GM18507 (cell line): ENCODE measurements at regions not wholly inside any gene's neighbourhood (a gene's known extent, or its start where the extent isn't known, plus 50 kb on each side); places are given as distances from the start of the nearest gene placed in this dataset.

Source experiments
- DNase-seq: peaks from one replicate; pipeline ENCODE4 v3.0.0; 2011; ENCODE audit warnings: low read depth; ENCODE audit not compliant: insufficient read length; ENCODE audit errors: extremely low spot score
- FAIRE-seq: peaks from 2 replicates; lab custom pipeline; 2011; peaks lifted over from hg19 to GRCh38; lab: Jason Lieb, UNC

DNA sequence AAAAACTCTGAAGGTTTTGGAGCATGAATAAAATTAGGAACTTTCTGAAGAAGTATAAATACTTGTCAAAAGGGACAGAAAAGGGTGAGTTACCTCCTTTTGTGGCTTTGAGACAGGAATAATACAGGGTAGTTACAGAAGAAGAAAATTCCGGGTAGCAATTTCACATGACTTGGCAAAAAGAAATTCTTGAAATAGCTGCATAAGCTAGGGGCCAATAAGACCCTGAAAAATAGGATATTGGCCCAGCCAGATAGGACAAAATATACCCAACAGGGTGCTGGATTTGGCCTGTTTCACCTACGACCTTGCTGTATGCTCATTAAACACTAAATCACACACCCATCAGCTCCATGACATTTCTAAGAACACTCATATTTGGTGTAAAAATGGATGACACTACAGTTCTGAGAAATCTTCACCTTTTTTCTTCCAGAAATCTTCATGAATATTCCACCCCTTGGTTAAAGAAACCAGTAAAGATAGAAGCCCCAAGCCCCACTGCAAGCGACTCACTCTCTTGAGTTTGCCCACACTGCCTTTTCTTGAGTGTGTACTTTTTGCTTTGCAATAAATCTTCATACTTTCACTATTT lies 362.7 kb downstream of the SEMA3D start:
- DNase-seq, result no peak
- FAIRE-seq, result no peak

DNA sequence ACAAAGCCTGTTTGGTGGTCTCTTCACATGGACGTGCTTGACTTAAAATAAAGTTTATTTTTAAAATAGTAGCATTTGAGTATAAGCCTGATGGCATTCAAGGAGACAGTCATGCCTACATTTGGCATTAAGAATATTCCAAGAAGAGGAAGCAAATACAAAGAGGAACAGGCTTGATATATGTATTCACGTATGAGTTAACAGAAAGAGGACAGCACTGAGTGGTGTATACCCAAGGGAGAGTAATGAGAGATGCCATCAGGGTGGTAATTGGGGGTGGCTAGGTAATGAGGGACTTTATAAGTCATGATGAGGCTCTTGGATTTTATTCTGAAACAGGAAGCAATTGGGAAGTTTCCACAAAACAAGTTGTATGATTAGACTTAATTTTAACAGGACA lies 363.3 kb downstream of the SEMA3D start:
- FAIRE-seq (no peak), DNase-seq (no peak)

DNA sequence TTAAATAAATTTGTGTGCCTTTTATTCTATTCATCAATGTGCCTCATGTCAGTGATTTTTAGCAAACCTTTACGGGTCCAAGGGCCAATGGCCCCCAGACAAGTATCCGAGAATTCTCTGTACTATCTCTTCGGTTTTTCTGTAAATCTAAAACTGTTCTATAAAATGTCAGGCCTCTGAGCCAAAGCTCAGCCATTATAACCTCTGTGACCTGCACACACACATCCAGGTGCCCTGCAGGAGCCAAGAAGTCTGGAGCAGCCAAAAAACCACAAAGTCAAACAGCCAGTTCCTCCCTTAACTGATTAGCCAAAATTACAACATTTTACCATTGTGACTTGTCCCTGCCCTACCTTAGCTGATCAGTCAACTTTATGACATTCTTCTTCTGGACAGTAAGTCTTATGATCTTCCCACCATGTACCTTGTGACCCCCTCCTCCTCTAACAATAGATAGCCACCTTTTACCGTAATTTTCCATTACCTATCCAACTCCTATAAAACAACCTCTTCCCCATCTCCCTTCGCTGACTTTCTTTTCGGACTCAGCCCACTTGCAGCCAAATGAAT lies 363.8 kb downstream of the SEMA3D start:
- DNase-seq, result no peak
- no peak for FAIRE-seq

DNA sequence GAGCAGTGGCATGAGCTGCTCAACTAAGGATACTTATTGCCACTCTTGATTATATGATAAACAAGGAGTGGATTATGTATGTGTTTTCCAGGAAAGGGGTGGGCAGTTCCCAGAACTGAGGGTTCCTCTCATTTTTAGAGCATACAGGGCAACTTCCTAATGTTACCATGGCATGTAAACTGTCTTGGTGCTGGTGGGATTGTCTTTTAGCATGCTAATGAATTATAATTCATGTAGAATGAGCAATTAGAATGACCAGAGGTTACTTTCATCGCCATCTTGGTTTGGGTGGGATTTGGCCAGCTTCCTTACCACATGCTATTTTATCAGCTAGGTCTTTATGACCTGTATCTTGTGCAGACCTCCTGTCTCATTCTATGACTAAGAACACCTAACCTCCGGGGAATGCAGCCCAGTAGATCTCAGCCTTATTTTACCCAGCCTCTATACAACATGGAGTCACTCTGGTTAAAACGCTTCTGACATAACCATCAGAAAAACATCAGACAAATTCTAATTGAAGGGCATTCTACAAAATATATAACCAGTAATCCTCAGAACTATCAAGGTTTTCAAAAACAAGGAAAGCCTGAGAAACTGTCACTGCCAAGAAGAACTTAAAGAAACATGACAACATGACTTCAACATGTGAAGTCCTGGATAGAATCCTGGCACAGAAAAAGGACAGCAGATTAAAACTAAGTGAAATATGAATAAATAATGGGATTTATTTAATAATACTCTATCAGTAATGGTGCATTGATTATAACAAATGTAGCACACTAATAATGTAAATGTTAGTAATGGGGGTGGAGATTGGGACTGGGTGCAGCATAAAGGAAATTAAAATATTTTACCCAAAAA lies 365.0 kb downstream of the SEMA3D start:
- FAIRE-seq, result no peak
- no peak for DNase-seq

DNA sequence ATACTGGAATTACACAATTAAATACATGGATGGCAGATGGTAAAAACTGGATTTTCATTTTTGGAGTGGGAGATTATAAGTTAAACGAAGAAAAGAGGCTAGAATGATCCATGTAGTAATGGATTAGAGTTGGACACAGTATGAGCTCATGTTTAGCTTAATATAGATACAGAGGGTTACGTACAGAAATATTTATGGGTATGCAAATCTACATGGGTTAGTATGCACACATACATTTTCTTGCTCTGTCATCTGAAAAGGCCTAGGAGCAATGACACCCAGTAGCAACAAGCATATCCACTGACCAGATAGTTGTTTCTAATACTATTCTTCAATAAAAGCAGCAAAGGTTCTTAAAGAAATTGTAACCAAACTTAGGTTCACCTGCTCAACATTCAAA lies 366.4 kb downstream of the SEMA3D start:
- no peak for FAIRE-seq
- no peak for DNase-seq

DNA sequence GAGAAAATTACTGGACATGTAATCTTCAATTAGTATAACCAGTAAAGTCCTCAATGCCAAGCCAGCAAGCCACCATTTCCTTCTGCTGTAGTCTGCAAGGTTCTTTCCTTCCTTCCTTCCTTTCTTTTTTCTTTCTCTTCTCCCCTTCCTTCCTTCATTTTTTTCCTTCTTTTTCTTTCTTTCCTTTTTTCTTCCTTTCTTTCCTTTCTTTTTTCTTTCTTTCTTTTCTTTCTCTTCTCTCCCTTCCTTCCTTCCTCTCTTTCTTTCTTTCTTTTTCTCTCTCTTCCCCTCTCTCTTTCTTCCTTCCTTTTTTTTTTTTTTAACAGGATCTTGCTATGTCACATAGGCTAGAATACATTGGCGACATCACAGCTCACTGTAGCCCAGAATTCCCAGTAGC lies 369.8 kb downstream of the SEMA3D start:
- no peak for FAIRE-seq
- DNase-seq, result no peak

DNA sequence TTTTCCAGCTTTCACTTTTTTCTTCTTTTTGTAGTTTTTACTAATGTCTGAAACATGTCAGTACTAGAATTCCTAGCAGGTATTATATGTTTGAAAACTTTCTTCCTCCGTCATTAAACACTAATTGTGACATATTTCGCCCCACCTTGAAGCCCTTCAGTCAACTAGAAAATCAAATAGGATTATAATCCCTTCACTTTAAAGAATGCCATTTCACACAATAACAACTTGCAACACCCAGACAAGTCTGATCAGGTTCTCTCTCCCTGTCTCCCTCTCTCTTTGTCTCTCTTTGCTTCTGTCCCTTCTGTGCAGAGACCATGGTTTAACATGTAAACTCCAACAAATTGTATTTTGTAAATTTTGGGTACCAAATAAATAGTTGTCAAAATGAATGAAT lies 373.5 kb downstream of the SEMA3D start:
- no peak for DNase-seq
- FAIRE-seq, result no peak

DNA sequence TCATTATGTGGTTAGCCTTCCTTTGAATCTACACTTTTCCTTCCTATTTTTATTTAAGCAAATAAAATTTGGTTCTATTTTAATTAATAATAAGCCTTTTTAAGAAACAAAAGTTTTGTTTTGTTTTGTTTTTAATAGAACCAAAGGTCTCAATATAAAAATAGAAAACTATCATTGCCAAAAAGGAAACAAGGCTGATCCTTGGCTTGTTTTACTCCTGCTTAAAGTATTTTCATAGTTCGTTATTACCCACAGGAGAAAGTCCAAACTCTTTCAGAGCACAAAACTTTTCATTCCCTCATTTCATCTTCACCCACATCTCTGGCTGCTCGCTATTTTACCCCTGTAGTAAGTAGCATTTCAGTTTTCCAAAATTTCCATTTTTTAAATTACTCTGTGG lies 374.8 kb downstream of the SEMA3D start:
- no peak for FAIRE-seq
- no peak for DNase-seq

DNA sequence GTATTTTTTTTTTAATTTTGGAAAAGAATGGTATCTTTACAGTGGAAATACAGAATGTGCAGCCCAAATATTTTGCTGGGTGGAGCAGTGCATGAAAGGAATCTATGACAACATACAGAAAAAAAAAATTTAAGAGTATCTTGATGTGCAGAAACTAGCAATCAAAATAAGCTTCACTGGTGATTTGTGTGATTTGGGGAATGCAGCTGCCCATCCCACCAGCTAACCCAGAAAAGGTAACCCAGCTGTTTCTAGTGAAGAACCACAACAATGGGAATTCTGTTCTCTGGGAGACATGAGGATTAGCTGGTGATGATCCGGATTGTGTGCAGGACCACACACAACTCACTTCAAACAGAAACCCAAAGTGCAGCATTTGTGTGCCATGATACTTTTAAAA lies 375.5 kb downstream of the SEMA3D start:
- DNase-seq (no peak), FAIRE-seq (no peak)

DNA sequence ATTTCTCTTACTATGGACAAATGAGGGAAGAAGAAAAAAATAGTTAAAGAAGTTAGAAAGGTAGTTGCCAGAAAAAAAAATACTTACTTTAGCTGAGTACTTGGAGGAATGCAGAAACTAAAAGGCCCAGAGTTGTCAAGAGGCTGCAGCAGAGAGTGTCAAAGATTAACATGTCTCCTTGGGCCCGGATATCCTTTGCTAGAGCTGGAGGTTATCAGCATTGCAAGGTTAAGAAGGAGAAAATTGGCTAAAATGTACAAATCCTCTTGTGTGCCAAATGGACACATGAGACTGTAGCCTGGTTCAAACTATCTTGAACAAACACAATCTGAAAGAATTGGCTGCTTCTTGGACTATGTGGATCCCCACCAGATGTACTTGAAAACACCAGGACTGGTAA lies 377.0 kb downstream of the SEMA3D start:
- DNase-seq, result no peak
- FAIRE-seq, result no peak

DNA sequence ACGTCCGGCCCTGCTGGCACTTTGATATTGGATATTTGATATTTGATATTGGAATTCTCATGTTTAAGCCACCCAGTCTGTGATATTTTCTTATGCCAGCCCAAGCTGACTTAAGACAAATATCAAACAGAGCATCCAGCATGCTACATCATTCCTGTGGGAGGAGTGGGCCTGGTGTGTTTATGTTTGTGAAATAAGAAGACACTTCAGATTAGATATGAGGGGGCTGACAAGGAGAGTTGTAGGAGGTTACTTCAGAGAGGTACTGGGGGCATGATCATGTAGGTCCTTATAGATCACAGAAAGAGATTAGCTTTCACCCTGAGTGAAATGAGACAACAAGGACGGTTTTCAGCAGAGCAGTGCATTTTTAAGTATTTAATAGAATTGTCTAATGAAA lies 382.9 kb downstream of the SEMA3D start:
- no peak for FAIRE-seq
- no peak for DNase-seq

DNA sequence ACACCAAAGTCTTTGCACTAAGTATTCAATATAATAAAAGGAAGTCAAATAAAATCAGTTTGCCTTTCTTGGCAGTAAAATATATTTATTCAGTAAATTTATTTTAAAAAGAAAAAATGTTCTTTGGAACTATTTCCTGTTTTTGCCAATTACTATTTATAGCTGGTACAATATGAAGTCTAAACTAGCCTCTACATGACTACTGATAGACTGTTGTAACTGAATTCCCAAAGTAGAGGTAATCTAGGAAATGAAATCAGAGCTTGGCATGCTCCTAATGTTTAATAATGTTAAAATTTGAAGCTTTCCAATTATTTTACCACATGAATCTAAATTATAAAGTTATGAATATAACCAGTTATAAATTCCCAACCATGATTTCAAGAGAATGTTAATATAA lies 385.5 kb downstream of the SEMA3D start:
- no peak for DNase-seq
- no peak for FAIRE-seq

DNA sequence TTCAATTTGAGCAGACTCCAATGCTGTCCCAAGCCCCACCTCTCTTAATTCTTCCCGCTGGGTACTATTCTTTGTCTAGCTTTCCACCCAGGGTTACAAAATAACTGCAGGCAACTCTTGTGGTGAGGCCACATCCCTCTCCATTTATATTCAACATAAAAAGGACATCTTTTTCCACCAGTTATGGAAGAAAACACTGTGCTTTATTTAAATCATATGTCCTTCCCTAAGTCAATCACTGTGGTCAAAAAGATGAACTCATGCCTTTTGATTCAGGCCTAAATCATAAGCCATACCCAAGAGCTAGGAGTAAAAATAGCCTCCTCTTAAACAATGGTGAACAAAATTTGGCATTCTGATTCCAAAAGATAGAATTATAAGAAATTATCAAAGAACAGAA lies 386.0 kb downstream of the SEMA3D start:
- FAIRE-seq, result no peak
- no peak for DNase-seq

DNA sequence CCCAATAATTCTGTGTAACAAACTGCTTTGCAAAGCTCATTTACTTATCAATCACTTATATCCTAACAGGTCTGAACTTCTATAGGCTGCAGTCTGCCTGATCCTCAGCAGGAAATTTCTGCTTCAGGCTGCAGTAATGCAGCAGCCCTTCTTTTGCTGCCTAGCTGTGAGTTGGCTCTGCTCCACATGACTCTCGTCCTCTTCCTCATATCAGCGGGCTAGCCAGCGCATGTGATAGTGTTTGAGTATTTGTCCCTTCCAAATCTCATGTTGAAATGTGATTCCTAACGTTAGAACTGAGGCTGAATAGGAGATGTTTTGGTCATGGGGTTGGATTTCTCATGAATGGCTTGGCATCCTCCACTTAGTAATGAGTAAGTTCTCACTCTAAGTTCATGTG lies 387.8 kb downstream of the SEMA3D start:
- no peak for FAIRE-seq

DNA sequence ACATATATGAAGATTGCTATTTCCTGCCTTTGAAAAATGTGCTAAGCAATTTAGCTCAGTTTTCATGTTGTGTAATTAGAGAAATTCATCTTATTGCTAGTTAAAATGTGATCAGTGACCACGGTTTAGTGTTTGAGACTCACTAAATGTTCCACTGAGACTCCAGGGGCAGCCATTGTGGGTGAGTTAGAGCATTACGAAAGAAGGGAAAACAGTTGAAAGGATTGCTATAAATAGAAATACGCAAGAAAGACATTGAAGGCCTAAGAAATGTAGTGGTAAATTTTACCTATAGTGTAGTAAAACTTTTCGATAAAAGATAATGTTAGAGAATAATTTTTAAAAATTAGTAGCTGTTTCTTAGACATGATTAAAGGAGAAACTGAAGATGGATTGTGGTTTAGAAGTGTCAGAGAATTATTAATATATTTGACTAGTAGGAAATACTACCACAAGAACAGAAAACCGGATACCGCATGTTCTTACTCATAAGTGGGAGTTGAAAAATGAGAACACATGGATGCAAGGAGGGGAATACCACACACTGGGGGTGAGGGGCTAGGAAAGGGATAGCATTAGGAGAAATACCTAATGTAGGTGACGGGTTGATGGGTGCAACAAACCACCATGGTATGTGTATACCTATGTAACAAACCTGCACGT lies 394.5 kb downstream of the SEMA3D start:
- DNase-seq (no peak), FAIRE-seq (no peak)

More for the DNA sequence above, 387.8 kb downstream of the SEMA3D start:
- no peak for DNase-seq

DNA sequence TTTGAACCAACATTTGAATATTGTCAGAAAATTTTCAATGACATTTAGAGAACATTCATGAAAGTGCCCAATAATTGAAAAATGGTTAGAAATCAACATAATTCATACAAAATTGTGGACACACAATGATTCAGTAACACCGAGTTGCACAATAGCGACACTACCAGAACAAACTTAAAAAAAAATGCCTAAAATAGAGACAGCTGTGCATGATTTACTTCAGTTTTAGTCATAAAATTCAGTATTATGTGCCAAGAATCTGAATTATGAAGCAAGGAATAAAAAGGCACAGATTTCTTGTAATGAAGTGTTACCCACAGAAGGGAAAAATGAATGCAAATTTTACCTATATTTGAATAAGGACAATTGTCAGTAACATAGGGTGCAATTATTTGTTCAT lies 396.0 kb downstream of the SEMA3D start:
- no peak for FAIRE-seq
- DNase-seq, result no peak

DNA sequence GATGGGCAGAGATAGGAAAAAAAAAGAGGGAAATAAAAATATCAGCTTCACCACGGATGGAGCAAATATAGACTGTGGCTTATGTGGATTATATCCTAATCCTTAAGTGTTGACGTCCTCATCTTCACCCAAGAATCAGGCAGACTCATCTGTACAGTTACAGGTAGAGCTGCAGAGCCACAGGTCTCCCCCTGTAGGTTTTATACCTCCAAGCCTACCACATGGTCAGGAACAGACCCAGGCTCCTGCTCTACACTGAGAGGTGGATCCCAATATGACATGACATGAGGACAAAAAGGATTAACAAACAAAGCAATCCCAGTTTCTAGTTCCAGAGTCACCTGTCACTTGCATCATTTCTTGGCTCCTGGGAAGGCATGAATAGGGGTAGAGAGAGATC lies 400.8 kb downstream of the SEMA3D start:
- no peak for FAIRE-seq
- no peak for DNase-seq

DNA sequence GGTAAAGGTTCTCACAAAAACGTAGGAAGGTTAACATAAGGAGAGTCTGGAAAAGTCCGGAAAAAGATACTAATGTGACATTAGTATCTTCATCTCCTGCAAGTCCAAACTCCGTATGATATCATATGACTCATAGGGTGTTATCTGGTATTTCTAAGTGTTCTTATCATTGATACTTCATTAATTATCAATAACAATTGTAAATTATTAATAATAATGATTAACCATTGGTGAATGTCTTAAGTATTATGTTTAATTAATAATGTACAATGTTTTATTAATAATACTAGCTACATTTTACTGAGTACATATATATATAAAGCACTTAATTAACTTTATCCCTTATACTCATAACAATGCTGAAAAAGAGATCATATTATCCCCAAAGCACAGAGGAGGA lies 402.4 kb downstream of the SEMA3D start:
- DNase-seq (no peak), FAIRE-seq (no peak)

DNA sequence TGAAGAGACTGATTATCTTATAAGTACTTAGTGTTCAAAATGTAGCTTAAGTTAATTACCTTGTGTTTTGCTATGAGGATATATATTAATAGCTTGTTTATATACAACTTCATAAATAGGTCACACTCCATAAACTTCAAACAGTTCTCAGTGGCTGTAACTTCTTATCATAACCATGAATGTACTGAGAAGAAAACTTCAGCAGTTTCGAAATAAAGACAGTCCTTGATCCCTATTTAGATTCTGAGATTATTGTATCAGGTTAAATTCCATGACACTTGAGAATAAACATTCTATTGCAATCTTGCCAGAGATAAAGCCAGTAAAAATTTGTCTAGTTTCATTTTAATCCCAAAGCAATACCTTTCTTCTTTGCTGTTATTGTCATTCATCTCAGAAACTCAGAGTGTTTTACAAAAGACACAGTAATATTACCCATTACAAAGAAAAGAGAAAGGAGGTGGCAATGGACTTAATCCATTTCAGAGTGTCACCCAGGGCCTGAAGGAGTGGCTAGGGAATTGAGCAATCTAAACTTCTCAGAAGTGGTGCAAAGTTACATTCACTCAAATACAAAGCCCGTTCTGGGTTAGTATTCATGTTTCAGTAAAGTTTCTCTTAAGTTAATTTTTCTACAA lies 403.6 kb downstream of the SEMA3D start:
- no peak for FAIRE-seq
- no peak for DNase-seq

DNA sequence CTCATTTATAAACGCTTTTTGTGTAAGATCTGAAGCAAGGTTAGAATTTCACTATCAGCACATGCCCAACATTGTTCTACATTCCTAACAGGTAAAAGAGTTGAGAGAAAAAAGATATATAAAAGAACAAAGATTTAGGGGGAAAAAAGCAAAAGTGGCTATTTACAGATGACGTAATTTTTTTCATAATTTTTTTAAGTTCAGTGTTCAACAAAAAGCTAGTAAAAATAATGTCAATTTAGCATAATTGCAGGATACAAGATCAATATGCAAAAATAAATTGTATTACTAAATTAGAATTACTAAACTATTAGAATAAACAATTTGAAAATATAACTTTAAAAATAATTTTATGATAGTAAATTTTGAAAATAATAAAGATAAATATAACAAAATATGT lies 405.0 kb downstream of the SEMA3D start:
- DNase-seq (no peak), FAIRE-seq (no peak)
